ENCODE measurements at regions not wholly inside any gene's neighbourhood (a gene's known extent, or its start where the extent isn't known, plus 50 kb on each side); places are given as distances from the start of the nearest gene placed in this dataset.
A peak's percentile ranks its signal among the peaks of the same experiment; 100 is the strongest.

- no peak overlapping the region for H3K27ac Mint-ChIP-seq
- H3K9me3 Mint-ChIP-seq = peaks cover 9% of the 10 kb centered on the region
- ATAC-seq = no peak
- ChIA-PET POLR2A (no interaction called here), CTCF (no interaction called here)
- DNase-seq (ENCODE audit: low spot score) = no peak
- no peaks in the 10 kb centered on the region for H3K27me3 Mint-ChIP-seq (ENCODE audit: low read depth)
- TF ChIP-seq ZNF263 (CRISPR knock-in tag; IDR thresholded peaks at IDR 0.05; ENCODE audit: low read depth) (no peak), ZNF423 (CRISPR knock-in tag; IDR thresholded peaks at IDR 0.05) (no peak), TCF7 (CRISPR knock-in tag; IDR thresholded peaks at IDR 0.05; ENCODE audit: low read depth) (no peak), TEAD4 (CRISPR knock-in tag; IDR thresholded peaks at IDR 0.05) (no peak), SMAD4 (CRISPR knock-in tag; IDR thresholded peaks at IDR 0.05) (no peak), NR3C1 (CRISPR knock-in tag; conservative IDR thresholded peaks at IDR 0.05; ENCODE audit: low read depth) (no peak)
- TF ChIP-seq, protein P1, sequence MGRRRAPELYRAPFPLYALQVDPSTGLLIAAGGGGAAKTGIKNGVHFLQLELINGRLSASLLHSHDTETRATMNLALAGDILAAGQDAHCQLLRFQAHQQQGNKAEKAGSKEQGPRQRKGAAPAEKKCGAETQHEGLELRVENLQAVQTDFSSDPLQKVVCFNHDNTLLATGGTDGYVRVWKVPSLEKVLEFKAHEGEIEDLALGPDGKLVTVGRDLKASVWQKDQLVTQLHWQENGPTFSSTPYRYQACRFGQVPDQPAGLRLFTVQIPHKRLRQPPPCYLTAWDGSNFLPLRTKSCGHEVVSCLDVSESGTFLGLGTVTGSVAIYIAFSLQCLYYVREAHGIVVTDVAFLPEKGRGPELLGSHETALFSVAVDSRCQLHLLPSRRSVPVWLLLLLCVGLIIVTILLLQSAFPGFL (CRISPR knock-in tag; IDR thresholded peaks at IDR 0.05; ENCODE audit: borderline replicate concordance) = no peak
- no peak overlapping the region for H3K4me3 Mint-ChIP-seq
- no peaks in the 10 kb centered on the region for H3K36me3 Mint-ChIP-seq
- H3K4me1 Mint-ChIP-seq = no peaks in the 10 kb centered on the region
Measured at GRCh38 chr5:63894690-63895089, 67.6 kb downstream of the HTR1A start.

DNA sequence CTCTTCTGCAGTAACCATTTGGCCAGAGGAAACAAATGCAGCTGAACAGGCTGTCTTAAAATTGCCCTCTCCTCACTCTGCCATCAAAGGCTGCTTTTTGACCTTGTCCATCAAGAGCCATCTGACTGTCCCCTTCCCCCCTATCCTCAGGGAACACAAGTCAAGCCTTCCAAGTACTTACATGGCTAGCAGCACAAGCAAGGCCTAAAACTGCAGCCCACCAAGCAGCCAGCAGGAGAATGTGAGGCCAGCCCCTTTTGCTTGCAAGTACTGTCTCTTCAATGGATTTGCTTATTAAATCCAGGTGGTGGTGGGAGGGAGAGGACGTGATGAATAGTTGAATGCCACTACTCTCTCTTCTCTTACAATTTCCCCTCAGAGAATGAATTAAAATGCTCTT is 83.5 kb downstream of the HTR1A start:
- CTCF ChIA-PET = no interaction called here
- H3K4me1 Mint-ChIP-seq = peaks cover 3% of the 10 kb centered on the region; the same call in 1 of the 2 replicates
- no peak overlapping the region for H3K4me3 Mint-ChIP-seq
- no peaks in the 10 kb centered on the region for H3K9me3 Mint-ChIP-seq
- no peaks in the 10 kb centered on the region for H3K36me3 Mint-ChIP-seq
- ATAC-seq = peak; percentile 86
- no peak for DNase-seq (ENCODE audit: low spot score)
- H3K27ac Mint-ChIP-seq = no peak overlapping the region
- POLR2A ChIA-PET = no interaction called here
- H3K27me3 Mint-ChIP-seq (ENCODE audit: low read depth) = no peaks in the 10 kb centered on the region
- TF ChIP-seq CTCF (IDR thresholded peaks at IDR 0.05) (no peak), ZNF138 (CRISPR knock-in tag; conservative IDR thresholded peaks at IDR 0.05) (no peak), ATF6 (CRISPR knock-in tag; IDR thresholded peaks at IDR 0.05) (no peak), RELA (CRISPR knock-in tag; IDR thresholded peaks at IDR 0.05; ENCODE audit: borderline replicate concordance) (no peak), TCF7 (CRISPR knock-in tag; IDR thresholded peaks at IDR 0.05; ENCODE audit: low read depth) (no peak), ZNF121 (CRISPR knock-in tag; IDR thresholded peaks at IDR 0.05) (no peak), ZNF416 (CRISPR knock-in tag; IDR thresholded peaks at IDR 0.05) (no peak)

DNA sequence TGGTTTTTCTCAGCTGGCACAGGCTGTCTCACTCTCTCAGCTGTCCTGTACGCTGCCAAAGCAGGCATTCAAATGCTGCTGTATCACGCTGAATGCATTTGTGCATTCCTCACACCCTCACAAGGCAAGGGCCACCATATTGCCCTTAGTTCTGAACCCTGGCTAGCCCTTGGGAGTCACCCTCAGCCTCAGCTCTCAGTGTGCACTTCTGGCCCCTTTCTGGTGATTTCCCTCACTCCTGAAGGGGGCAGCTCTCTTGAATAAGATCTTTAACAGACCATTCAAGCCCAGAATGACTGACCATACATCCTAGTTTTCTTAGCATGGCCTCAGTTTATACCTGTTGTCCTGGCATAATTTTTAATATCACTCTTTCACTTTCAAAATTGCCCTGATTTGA is 84.3 kb downstream of the HTR1A start:
- Mint-ChIP-seq H3K27me3 (ENCODE audit: low read depth) (no peaks in the 10 kb centered on the region), H3K36me3 (no peaks in the 10 kb centered on the region), H3K4me3 (no peak overlapping the region), H3K4me1 (peaks cover 3% of the 10 kb centered on the region; the same call in 1 of the 2 replicates), H3K27ac (no peak overlapping the region; the same call in 1 of the 2 replicates), H3K9me3 (no peaks in the 10 kb centered on the region)
- POLR2A ChIA-PET = no interaction called here
- peak; percentile 80 for ATAC-seq
- CTCF ChIA-PET = no interaction called here
- no peak for DNase-seq (ENCODE audit: low spot score)
- TF ChIP-seq RELA (CRISPR knock-in tag; IDR thresholded peaks at IDR 0.05; ENCODE audit: borderline replicate concordance) = no peak
- no peak for TF ChIP-seq MLX (CRISPR knock-in tag; IDR thresholded peaks at IDR 0.05)
- TF ChIP-seq ELF4 (CRISPR knock-in tag; IDR thresholded peaks at IDR 0.05; ENCODE audit: low read depth) = no peak
- no peak for TF ChIP-seq CDX4 (CRISPR knock-in tag; IDR thresholded peaks at IDR 0.05; ENCODE audit: borderline replicate concordance)
- TF ChIP-seq SP1 (CRISPR knock-in tag; conservative IDR thresholded peaks at IDR 0.05) = no peak
- no peak for TF ChIP-seq JUN (CRISPR knock-in tag; IDR thresholded peaks at IDR 0.05)
- TF ChIP-seq ZNF532 (CRISPR knock-in tag; IDR thresholded peaks at IDR 0.05; ENCODE audit: borderline replicate concordance) = no peak
- no peak for TF ChIP-seq SMAD3 (CRISPR knock-in tag; IDR thresholded peaks at IDR 0.05; ENCODE audit: borderline replicate concordance)
